Activated CD4-positive, alpha-beta T cell treated with anti-CD3 and anti-CD28 coated beads for 4 hours (primary cell): ENCODE measurements at regions not wholly inside any gene's neighbourhood (a gene's known extent, or its start where the extent isn't known, plus 50 kb on each side); places are given as distances from the start of the nearest gene placed in this dataset.
"Not testable (repeated sequence)": the region's sequence is repeated elsewhere in the genome, so short reads cannot be mapped to it uniquely, and the experiment has no call there.

Experiments used
- DNase-seq, 2 donors: peaks; one replicate each; pipeline ENCODE4 v3.0.0-alpha.2; 2020

DNA sequence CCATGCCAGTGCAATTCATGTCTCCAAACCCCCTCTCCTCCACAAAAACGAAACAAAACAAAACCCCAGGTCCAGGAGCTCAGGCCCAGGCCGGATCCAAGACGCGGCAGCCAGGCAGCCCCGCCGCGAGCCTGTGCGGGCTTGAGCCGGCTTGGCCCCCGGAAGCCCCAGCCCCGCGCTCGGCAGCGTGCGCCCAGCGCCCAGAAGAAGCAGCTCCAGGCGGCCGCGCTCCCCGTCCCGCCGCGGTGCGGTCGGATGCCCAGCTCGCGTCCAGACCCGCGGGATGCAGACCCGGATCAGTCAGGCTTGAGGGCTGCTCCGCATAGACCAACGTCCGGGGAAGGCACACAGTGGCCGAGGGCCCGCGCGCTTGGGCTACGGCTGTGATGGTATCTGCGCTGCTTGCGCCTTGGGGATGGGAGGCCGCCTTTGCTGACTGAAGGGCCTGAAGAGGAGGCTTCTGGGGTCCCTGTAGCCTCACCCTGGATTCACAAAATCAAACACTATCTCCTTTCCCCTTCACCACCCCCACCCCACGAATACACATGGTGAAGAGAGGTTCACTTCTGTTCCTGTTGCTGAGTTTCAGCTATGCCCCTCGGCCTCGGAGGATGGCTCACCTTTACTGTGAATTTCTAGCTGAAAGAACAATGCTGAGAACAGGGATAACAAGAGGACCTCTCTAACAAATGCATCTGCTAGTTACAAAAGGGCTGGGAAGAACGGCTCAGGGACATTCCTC, 79.9 kb upstream of the EN2 start:
- no peak for DNase-seq

GRCh38 chr7:155378580-155378934, 79.4 kb upstream of the EN2 start:
- no peak for DNase-seq

DNA sequence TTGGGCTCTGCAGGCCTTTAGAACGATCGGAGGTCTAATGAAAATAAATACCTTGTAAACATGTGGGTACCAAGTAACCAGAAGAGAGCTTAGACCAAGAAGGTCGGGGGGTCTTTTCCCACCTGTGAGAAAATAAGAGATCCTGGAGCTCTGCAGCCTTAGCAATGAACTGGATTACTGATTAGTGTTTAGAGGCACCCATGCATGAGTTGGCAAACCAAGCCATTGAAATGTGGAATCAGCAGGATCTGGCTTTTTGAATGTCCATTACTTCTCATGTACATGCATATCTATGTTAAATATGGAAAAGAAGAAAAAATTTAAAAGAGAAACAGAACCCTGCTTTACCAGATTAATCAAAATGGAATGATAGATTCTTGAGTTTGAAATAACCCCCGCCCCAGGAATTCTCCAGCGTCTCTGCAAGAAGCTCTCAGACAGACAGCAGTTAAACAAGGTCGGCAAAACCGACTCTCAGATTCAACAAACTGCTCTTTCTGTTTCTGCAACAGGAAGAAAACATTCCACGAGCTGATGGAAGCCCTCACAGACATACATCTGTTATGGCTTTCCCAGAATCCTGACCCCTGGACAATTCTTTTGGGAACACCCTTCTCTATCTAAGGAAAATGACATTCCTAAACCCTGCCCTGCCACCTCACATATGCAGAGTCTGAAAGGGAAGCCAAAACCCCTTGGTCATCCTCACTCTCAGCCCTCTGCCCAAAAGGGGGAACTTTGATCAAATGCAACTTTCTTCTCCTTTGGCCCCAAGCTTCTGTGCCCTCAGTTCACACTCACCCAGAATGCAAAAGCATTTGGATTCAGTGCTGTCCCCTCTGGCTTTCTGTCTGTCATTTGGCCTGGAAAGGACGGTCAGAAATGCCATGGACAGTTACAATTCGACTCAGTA, 78.7 kb upstream of the EN2 start:
- DNase-seq, result no peak

DNA sequence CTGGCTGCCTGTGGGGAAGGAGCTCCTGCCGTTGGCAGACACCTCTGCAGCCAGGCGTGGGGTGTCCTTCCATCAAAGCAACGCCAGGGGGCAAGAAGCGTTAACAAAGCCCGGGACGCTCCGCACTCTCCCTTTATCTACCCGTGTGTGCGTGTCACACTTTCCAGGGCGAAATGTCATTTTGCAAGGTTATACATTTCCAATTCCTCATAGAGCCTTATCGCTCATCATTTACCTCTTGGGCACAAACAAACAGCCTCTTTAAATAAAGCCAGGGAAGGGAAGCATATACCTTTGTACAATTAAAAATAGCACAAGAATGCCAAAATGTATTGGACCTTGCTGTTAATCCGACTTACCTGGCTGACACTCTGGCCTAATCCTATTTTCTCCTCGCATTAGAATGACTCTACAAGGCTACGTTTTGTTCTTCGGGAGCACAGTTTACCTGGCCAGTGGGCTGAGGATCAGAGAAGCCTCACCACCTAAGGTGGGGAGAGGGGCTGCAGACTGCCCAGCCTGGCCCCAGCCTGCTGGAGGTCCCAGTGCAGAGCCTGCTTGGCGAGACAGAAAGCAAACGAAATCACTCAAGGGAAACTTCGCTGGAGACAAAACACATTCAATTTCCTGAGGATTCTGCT, 77.6 kb upstream of the EN2 start:
- peak; percentile 59 to 60 for DNase-seq

DNA sequence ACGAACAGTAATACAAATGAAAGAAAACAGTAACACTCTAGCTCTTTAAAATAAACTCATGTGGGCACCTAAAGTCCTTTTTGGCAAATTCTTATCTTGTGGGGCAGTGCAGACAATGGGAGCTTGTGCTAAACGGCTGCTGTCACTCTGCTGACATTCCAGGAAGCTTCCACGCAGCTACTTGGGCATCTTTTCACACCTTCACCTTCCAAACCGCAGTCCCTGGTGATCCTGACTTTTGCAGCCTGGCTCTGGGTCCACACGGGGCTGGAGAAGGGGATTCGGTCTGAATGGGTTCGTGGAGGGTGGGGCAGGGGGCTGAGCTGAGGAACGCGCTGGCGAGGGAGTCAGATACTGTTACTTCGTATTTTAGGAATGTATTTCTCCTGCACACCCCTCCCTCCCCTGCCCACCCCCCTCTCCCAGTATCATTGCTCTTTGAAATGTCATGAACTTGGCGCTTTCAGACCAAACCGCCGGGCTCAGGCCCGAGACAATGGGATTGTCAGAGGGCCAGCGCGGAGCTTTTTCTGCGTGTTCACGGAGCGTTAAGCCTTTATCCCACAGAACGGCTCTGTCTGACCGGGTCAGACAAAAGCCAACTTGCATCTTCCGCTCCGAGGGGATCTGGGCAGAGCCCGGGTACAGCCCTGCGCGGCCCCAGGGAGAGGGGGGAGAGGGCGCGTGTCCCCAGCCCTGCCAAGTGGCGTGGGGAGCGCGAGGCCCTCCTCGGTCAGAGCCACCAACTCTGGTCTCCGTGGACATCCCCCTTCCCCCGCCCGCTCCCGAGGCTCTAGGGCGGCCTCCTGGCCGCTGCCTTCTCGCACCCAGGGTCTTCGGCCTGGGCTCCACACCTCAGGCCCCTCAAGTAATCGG, 76.7 kb upstream of the EN2 start:
- no peak for DNase-seq

- no peak for DNase-seq
These were observed 75.8 kb upstream of the EN2 start for GRCh38 chr7:155381852-155382801.

DNA sequence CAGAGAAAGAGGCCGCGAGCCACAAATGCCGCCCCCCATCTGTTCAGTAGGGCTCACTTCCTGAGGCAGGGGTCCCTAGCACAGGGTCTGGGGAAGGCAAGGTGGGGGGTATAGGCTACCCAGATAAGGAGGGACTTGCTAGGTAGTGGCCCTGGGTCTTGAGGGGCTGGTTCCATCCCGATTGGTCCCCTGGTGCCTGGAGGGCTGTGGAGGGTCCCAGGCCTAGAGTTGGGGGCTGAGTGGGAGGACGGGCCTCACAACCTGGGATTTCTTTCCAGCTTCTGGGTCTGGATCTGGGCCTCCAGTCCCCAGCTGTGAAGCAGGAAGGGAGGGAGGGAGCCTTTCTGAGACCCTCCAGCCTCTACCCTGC, 75.1 kb upstream of the EN2 start:
- DNase-seq, result no peak

GRCh38 chr7:155383756-155384491, 74.0 kb upstream of the EN2 start:
- no peak for DNase-seq

GRCh38 chr7:155384751-155385150, 73.2 kb upstream of the EN2 start:
- no peak for DNase-seq

DNA sequence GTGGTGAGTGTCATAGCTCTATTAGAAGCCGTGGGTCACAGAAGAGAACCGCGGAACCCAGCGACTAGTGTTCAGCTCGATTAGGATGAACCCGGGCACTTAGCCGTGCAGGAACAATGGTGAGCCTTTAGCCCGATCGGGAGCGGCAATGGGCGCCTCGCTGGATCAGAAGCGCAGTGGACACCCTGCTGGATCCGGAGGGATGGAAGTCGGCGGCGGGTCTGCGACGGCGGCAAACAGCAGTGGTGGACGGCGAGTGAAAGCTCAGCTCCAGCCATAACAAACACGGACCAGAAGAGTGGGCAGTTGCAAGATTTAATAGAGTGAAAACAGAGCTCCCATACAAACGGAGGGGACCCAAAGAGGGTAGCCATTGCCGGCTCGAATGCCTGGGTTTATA, 72.7 kb upstream of the EN2 start:
- DNase-seq, result not testable (repeated sequence)

DNA sequence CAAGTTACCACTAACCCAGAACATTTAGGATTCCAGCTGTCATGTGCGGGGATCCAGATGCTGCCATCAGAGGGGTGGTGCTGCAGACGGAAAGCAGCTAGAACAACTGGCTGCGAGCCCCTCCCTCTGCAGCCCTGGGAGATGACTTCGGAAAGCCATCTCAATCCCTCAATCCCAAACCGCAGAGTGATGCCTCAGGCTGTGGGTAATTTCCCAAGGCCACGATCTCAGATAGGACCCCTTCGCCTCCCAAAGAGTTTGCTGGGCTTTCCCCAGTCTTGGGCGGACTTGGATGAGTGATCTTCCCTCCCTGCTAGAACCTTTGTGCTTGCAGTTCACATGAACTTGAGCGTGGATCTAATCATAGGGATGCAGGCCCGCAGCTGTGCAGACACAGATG, 71.3 kb upstream of the EN2 start:
- DNase-seq, result no peak

DNA sequence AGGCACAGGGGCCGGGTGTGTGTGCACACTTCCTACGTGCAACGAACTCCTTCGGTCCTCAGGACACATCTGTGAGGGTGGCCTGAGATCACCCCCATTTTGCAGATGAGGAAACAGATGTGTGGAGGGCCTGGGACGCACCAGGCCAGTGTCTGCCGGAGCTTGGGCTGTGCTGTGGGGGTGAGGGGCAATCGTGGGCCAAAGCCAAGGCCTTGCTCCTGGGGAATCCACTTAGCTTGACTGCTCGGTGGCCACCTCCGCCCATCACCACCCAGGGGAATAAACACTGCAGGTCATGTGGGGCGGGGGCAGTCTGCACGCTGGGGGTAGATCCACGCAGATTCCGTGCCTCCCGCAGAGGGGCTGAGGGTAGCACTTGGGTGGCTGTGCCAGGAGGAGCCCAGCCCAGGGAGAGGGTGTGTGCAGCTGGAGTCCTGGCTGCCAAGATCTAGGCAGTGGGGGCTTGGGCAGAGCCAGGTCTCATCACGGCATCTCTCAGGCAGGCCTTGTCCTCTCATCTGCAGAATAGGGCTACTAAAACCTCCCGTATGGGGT, 70.8 kb upstream of the EN2 start:
- DNase-seq, result no peak

- no peak for DNase-seq
These were observed 69.4 kb upstream of the EN2 start for GRCh38 chr7:155388561-155388960.

- no peak for DNase-seq
These were observed 66.5 kb upstream of the EN2 start for GRCh38 chr7:155391414-155391813.

GRCh38 chr7:155392726-155393570, 65.0 kb upstream of the EN2 start:
- DNase-seq, result no peak

- DNase-seq, result no peak
These were observed 63.5 kb upstream of the EN2 start for GRCh38 chr7:155394413-155394812.

- DNase-seq, result no peak
These were observed 62.6 kb upstream of the EN2 start for GRCh38 chr7:155395176-155395797.

- DNase-seq, result no peak
These were observed 61.3 kb upstream of the EN2 start for GRCh38 chr7:155396661-155397060.
